ENCODE measurements at regions not wholly inside any gene's neighbourhood (a gene's known extent, or its start where the extent isn't known, plus 50 kb on each side); places are given as distances from the start of the nearest gene placed in this dataset.

DNA sequence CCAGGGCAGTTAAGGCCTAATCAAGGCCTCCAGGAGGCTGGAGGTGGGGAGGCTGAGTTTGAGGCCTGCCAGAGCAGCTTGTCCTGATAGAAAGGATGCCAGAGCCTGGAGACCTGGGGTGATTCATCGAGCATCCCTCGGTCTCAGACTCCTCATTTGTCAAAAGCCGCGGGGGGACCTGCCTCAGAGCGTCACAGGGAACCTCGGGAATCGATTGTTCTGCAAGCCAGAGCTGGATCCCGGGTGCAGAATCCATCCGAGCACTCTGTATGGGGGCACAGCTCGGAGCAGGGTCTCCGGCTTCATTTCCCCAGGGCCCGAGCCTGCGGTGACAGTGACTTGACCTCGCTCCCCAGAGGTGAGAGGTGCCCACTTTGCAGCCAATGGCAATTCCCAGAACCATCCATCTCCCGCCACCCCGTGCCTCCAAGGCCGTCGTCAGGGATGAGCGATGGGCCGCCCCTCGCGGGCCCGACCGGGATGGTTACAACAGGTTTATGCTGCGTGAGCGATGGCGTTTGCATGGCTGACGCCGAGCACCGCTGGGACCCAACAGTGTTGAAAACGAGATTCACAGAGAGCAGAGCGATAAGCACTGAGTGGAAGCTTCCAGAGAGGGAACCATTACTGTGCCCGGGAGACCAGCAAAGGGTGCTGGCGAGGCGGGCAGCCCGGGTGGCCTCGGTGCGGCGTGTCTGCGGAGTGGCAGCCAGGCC, 117.1 kb upstream of the GSE1 start:
- Histone ChIP-seq H2BK120ac (ENCODE audit: low read depth, low read length, poor library complexity, severe bottlenecking) (no peak overlapping the region), H3K56ac (ENCODE audit: insufficient read length, low read depth, low read length) (no peak overlapping the region), H3K27me3 (ENCODE audit: insufficient read depth, low read length) (no peaks in the 10 kb centered on the region), H3K9ac (ENCODE audit: extremely low read depth, insufficient read length, low read length) (no peak overlapping the region), H3T11ph (ENCODE audit: low read length) (no peak overlapping the region), H3K14ac (ENCODE audit: insufficient read depth, low read length) (peak overlapping the region; percentile 17; the same call in 1 of the 2 replicates), H4K20me1 (ENCODE audit: control insufficient read depth, insufficient read depth, insufficient read length) (no peaks in the 10 kb centered on the region), H3K23ac (ENCODE audit: insufficient read length, low read depth, low read length) (no peak overlapping the region), H2BK15ac (ENCODE audit: low read depth, low read length) (no peak overlapping the region), H3K79me1 (ENCODE audit: insufficient read depth, low read depth, low read length, poor library complexity, severe bottlenecking) (no peaks in the 10 kb centered on the region), H4K91ac (ENCODE audit: insufficient read length, low read depth, low read length) (no peak overlapping the region), H3K23me2 (ENCODE audit: insufficient read length, low read depth, low read length, poor library complexity, severe bottlenecking) (peaks cover 2% of the 10 kb centered on the region), H3K27ac (ENCODE audit: insufficient read length, low read depth, low read length) (no peak overlapping the region), H3K79me2 (ENCODE audit: insufficient read depth, low read length) (no peaks in the 10 kb centered on the region), H2AK5ac (ENCODE audit: insufficient read length, low read length) (no peak overlapping the region), H3K4ac (ENCODE audit: low read depth, low read length) (no peak overlapping the region), H4K5ac (ENCODE audit: insufficient read length, low read depth, low read length) (no peak overlapping the region), H4K8ac (replicated peaks; ENCODE audit: insufficient read length, low read depth, low read length) (no peak overlapping the region), H2AFZ (ENCODE audit: low read length) (no peak overlapping the region), H3K4me1 (ENCODE audit: insufficient read depth, low read length) (no peaks in the 10 kb centered on the region; the same call in 1 of the 2 replicates), H2BK5ac (ENCODE audit: insufficient read length, low read length) (no peak overlapping the region), H2BK20ac (ENCODE audit: low read depth, low read length, poor library complexity, severe bottlenecking) (no peak overlapping the region), H3K18ac (ENCODE audit: insufficient read length, low read depth, low read length) (no peak overlapping the region), H2BK12ac (ENCODE audit: insufficient read length, low read depth, low read length) (no peak overlapping the region), H3K4me2 (ENCODE audit: insufficient read depth, insufficient read length, low read length) (no peak overlapping the region), H3K9me3 (ENCODE audit: control insufficient read depth, low read depth, low read length) (no peaks in the 10 kb centered on the region)
- peaks cover 15 to 23% of the 10 kb centered on the region in 2 experiments for H3K4me1 Mint-ChIP-seq
- no peak for DNase-seq
- no peaks in the 10 kb centered on the region for H3K9me3 Mint-ChIP-seq
- no CpG with 5 or more reads among the region's 40 CpGs for WGBS (ENCODE audit: extremely low coverage, insufficient read length, low lambda C conversion rate)
- no peak overlapping the region for H3K27ac Mint-ChIP-seq
- no peak overlapping the region; a peak in 1 of 5 replicates for H3K4me3 Mint-ChIP-seq
- TF ChIP-seq, protein P1, sequence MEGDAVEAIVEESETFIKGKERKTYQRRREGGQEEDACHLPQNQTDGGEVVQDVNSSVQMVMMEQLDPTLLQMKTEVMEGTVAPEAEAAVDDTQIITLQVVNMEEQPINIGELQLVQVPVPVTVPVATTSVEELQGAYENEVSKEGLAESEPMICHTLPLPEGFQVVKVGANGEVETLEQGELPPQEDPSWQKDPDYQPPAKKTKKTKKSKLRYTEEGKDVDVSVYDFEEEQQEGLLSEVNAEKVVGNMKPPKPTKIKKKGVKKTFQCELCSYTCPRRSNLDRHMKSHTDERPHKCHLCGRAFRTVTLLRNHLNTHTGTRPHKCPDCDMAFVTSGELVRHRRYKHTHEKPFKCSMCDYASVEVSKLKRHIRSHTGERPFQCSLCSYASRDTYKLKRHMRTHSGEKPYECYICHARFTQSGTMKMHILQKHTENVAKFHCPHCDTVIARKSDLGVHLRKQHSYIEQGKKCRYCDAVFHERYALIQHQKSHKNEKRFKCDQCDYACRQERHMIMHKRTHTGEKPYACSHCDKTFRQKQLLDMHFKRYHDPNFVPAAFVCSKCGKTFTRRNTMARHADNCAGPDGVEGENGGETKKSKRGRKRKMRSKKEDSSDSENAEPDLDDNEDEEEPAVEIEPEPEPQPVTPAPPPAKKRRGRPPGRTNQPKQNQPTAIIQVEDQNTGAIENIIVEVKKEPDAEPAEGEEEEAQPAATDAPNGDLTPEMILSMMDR (conservative IDR thresholded peaks at IDR 0.05): no peak
- peaks cover 0 to 2% (median 0%) of the 10 kb centered on the region in 3 experiments; a peak in 2 of 7 replicates for H3K36me3 Mint-ChIP-seq (ENCODE audit: insufficient read depth in 1 of 3, low read depth in 3 of 3)
- H3K27me3 Mint-ChIP-seq (ENCODE audit: low read depth): peaks cover 5% of the 10 kb centered on the region

Measured in H9 (cell line).